Mucosa of gallbladder (tissue), 1 donor: ENCODE measurements at regions not wholly inside any gene's neighbourhood (a gene's known extent, or its start where the extent isn't known, plus 50 kb on each side); places are given as distances from the start of the nearest gene placed in this dataset.
"Not testable (repeated sequence)": the region's sequence is repeated elsewhere in the genome, so short reads cannot be mapped to it uniquely, and the experiment has no call there.

Experiments used
- DNase-seq: peaks from one replicate; pipeline ENCODE4 v3.0.0-alpha.2; 2020; ENCODE audit warnings: low spot score
- donor health status: DM: no; HTN: no; CAD: no.

GRCh38 chr12:24507827-24508226 lies 441.1 kb downstream of the BCAT1 start:
- DNase-seq = no peak

GRCh38 chr12:24505366-24506015 lies 443.4 kb downstream of the BCAT1 start:
- DNase-seq = no peak

GRCh38 chr12:24503477-24503876 lies 445.4 kb downstream of the BCAT1 start:
- DNase-seq = not testable (repeated sequence)

- DNase-seq = no peak
Measured at GRCh38 chr12:24500831-24501230, 448.1 kb downstream of the BCAT1 start.

GRCh38 chr12:24500421-24500820 lies 448.5 kb downstream of the BCAT1 start:
- DNase-seq = no peak

- DNase-seq = no peak
Measured at GRCh38 chr12:24499151-24500146, 449.5 kb downstream of the BCAT1 start.

GRCh38 chr12:24496755-24497154 lies 452.1 kb downstream of the BCAT1 start:
- no peak for DNase-seq

- DNase-seq = no peak
Measured at GRCh38 chr12:24494401-24494800, 454.5 kb downstream of the BCAT1 start.

GRCh38 chr12:24491968-24492367 lies 456.9 kb downstream of the BCAT1 start:
- DNase-seq = no peak

GRCh38 chr12:24489939-24490338 lies 459.0 kb downstream of the BCAT1 start:
- DNase-seq = no peak

- DNase-seq = no peak
Measured at GRCh38 chr12:24488906-24489619, 459.8 kb downstream of the BCAT1 start.

- DNase-seq = no peak
Measured at GRCh38 chr12:24488091-24488596, 460.8 kb downstream of the BCAT1 start.

- DNase-seq = no peak
Measured at GRCh38 chr12:24487606-24488005, 461.3 kb downstream of the BCAT1 start.

GRCh38 chr12:24483732-24484131 lies 465.2 kb downstream of the BCAT1 start:
- no peak for DNase-seq

- no peak for DNase-seq
Measured at GRCh38 chr12:24482882-24483604, 465.9 kb downstream of the BCAT1 start.

- DNase-seq = no peak
Measured at GRCh38 chr12:24482044-24482443, 466.9 kb downstream of the BCAT1 start.

- no peak for DNase-seq
Measured at GRCh38 chr12:24480766-24481449, 468.0 kb downstream of the BCAT1 start.

GRCh38 chr12:24479131-24479530 lies 469.8 kb downstream of the BCAT1 start:
- DNase-seq = no peak

- DNase-seq = no peak
Measured at GRCh38 chr12:24478254-24478653, 470.6 kb downstream of the BCAT1 start.

- DNase-seq = no peak
Measured at GRCh38 chr12:24476310-24476709, 472.6 kb downstream of the BCAT1 start.

GRCh38 chr12:24475337-24475736 lies 473.6 kb downstream of the BCAT1 start:
- no peak for DNase-seq
